ENCODE measurements at regions not wholly inside any gene's neighbourhood (a gene's known extent, or its start where the extent isn't known, plus 50 kb on each side); places are given as distances from the start of the nearest gene placed in this dataset.

GRCh38 chr4:27515140-27515539 lies 654.5 kb downstream of the STIM2 start:
- TF ChIP-seq, protein P1, sequence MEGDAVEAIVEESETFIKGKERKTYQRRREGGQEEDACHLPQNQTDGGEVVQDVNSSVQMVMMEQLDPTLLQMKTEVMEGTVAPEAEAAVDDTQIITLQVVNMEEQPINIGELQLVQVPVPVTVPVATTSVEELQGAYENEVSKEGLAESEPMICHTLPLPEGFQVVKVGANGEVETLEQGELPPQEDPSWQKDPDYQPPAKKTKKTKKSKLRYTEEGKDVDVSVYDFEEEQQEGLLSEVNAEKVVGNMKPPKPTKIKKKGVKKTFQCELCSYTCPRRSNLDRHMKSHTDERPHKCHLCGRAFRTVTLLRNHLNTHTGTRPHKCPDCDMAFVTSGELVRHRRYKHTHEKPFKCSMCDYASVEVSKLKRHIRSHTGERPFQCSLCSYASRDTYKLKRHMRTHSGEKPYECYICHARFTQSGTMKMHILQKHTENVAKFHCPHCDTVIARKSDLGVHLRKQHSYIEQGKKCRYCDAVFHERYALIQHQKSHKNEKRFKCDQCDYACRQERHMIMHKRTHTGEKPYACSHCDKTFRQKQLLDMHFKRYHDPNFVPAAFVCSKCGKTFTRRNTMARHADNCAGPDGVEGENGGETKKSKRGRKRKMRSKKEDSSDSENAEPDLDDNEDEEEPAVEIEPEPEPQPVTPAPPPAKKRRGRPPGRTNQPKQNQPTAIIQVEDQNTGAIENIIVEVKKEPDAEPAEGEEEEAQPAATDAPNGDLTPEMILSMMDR (IDR thresholded peaks at IDR 0.05): no peak
- no peak for TF ChIP-seq POLR2AphosphoS5 (IDR thresholded peaks at IDR 0.05)
